GM19328 (cell line): ENCODE measurements at regions not wholly inside any gene's neighbourhood (a gene's known extent, or its start where the extent isn't known, plus 50 kb on each side); places are given as distances from the start of the nearest gene placed in this dataset.

Experiments
- ATAC-seq: cut with Tn5 transposase; IDR thresholded peaks from one replicate; pipeline ENCODE4 v1.9.1; 2021; ENCODE audit warnings: mild to moderate bottlenecking, moderate library complexity; ENCODE audit not compliant: unreplicated experiment

GRCh38 chr1:219478811-219479210, 134.1 kb downstream of the ZC3H11B start:
- no peak for ATAC-seq

GRCh38 chr1:219477861-219478260, 135.0 kb downstream of the ZC3H11B start:
- no peak for ATAC-seq

GRCh38 chr1:219476716-219477115, 136.2 kb downstream of the ZC3H11B start:
- no peak for ATAC-seq

- ATAC-seq = peak; percentile 63
Observed at GRCh38 chr1:219476116-219476515, 136.8 kb downstream of the ZC3H11B start.

- no peak for ATAC-seq
Observed at GRCh38 chr1:219472596-219472995, 140.3 kb downstream of the ZC3H11B start.

GRCh38 chr1:219467524-219467923, 145.4 kb downstream of the ZC3H11B start:
- ATAC-seq = no peak

GRCh38 chr1:219466766-219467165, 146.1 kb downstream of the ZC3H11B start:
- no peak for ATAC-seq

GRCh38 chr1:219465212-219466093, 147.5 kb downstream of the ZC3H11B start:
- ATAC-seq = peak; percentile 45

- no peak for ATAC-seq
Observed at GRCh38 chr1:219463636-219464035, 149.3 kb downstream of the ZC3H11B start.

- no peak for ATAC-seq
Observed at GRCh38 chr1:219461981-219462400, 150.9 kb downstream of the ZC3H11B start.

GRCh38 chr1:219460896-219461815, 151.7 kb downstream of the ZC3H11B start:
- ATAC-seq = peak; percentile 65

GRCh38 chr1:219460081-219460895, 152.6 kb downstream of the ZC3H11B start:
- no peak for ATAC-seq

GRCh38 chr1:219459351-219460080, 153.4 kb downstream of the ZC3H11B start:
- ATAC-seq = no peak

GRCh38 chr1:219446288-219446687, 166.6 kb downstream of the ZC3H11B start:
- ATAC-seq = no peak

- ATAC-seq = no peak
Observed at GRCh38 chr1:219445864-219446263, 167.0 kb downstream of the ZC3H11B start.

- no peak for ATAC-seq
Observed at GRCh38 chr1:219444474-219444873, 168.4 kb downstream of the ZC3H11B start.

GRCh38 chr1:219443763-219444162, 169.1 kb downstream of the ZC3H11B start:
- no peak for ATAC-seq

GRCh38 chr1:219442611-219443061, 170.3 kb downstream of the ZC3H11B start:
- ATAC-seq = no peak

GRCh38 chr1:219441884-219442283, 171.0 kb downstream of the ZC3H11B start:
- no peak for ATAC-seq

GRCh38 chr1:219439376-219439775, 173.5 kb downstream of the ZC3H11B start:
- no peak for ATAC-seq
